Esophagus squamous epithelium (tissue), 4 donors: ENCODE measurements at regions not wholly inside any gene's neighbourhood (a gene's known extent, or its start where the extent isn't known, plus 50 kb on each side); places are given as distances from the start of the nearest gene placed in this dataset.

ENCODE experiments used
- CTCF ChIP-seq, 6 experiments: fragments of 450-650 bp in 4 of 6; fragments of 200-600 bp in 2 of 6; sonication (generic) in 2 of 6; IDR thresholded peaks; one replicate each; pipeline ENCODE4 v1.5.1; 2016 to 2019; ENCODE audit warnings: antibody characterized with exemption in 6 of 6, mild to moderate bottlenecking in 4 of 6, moderate library complexity in 4 of 6
- POLR2A ChIP-seq, 4 donors: fragments of 450-650 bp; IDR thresholded peaks; one replicate each; pipeline ENCODE4 v1.6.1; 2017; ENCODE audit warnings: antibody characterized with exemption in 4 of 4, mild to moderate bottlenecking in 4 of 4, moderate library complexity in 3 of 4

- TF ChIP-seq CTCF (IDR thresholded peaks at IDR 0.05), result no peak
- no peak for TF ChIP-seq POLR2A (IDR thresholded peaks at IDR 0.05)
Measured at GRCh38 chr6:164159061-164159460, 744.5 kb downstream of the QKI start.
